ENCODE measurements at regions not wholly inside any gene's neighbourhood (a gene's known extent, or its start where the extent isn't known, plus 50 kb on each side); places are given as distances from the start of the nearest gene placed in this dataset.
"Not testable (repeated sequence)": the region's sequence is repeated elsewhere in the genome, so short reads cannot be mapped to it uniquely, and the experiment has no call there.

- Mint-ChIP-seq H3K4me1 (no peaks in the 10 kb centered on the region), H3K4me3 (no peak overlapping the region), H3K27ac (no peak overlapping the region), H3K36me3 (no peaks in the 10 kb centered on the region), H3K27me3 (peaks cover 11 to 15% of the 10 kb centered on the region in 2 donors), H3K9me3 (peaks cover 0 to 3% (median 0%) of the 10 kb centered on the region in 5 donors)
- Histone ChIP-seq H3K27me3 (ENCODE audit: insufficient read depth, low read length, poor library complexity, severe bottlenecking) (no peaks in the 10 kb centered on the region), H3K4me3 (ENCODE audit: low read length) (no peak overlapping the region), H3K27ac (ENCODE audit: low read depth, low read length) (no peak overlapping the region), H3K9me3 (ENCODE audit: low read length) (no peaks in the 10 kb centered on the region), H3K36me3 (ENCODE audit: insufficient read depth, low read length) (no peaks in the 10 kb centered on the region), H3K4me1 (ENCODE audit: insufficient read depth, low read length) (no peaks in the 10 kb centered on the region)
- POLR2A ChIA-PET = no interaction called here
- no peak for DNase-seq
- CTCF ChIA-PET = interaction anchor here (1.4 kb wide), 1 partner anchor 201 kb away, joined by 6 read pairs; no protein-coding TSS in a partner anchor
Measured at GRCh38 chr3:14266361-14266760, 87.7 kb downstream of the LSM3 start.

- H3K4me1 ChIP-seq (ENCODE audit: insufficient read depth, low read length) = no peaks in the 10 kb centered on the region
- no peaks in the 10 kb centered on the region for H3K27me3 ChIP-seq (ENCODE audit: insufficient read depth, low read length, poor library complexity, severe bottlenecking)
- Mint-ChIP-seq H3K27ac (no peak overlapping the region), H3K4me3 (no peak overlapping the region), H3K36me3 (no peaks in the 10 kb centered on the region), H3K4me1 (no peaks in the 10 kb centered on the region), H3K9me3 (no peaks in the 10 kb centered on the region), H3K27me3 (peaks cover 13 to 15% of the 10 kb centered on the region in 2 donors)
- H3K36me3 ChIP-seq (ENCODE audit: insufficient read depth, low read length) = no peaks in the 10 kb centered on the region
- POLR2A ChIA-PET = no interaction called here
- no peak for DNase-seq
- CTCF ChIA-PET = interaction anchor here (1.2 kb wide), 1 partner anchor 130 kb away, joined by 3 read pairs; no protein-coding TSS in a partner anchor
- H3K4me3 ChIP-seq (ENCODE audit: low read length) = no peak overlapping the region
- no peaks in the 10 kb centered on the region for H3K9me3 ChIP-seq (ENCODE audit: low read length)
- H3K27ac ChIP-seq (ENCODE audit: low read depth, low read length) = no peak overlapping the region
Measured at GRCh38 chr3:14267976-14268375, 89.4 kb downstream of the LSM3 start.

DNA sequence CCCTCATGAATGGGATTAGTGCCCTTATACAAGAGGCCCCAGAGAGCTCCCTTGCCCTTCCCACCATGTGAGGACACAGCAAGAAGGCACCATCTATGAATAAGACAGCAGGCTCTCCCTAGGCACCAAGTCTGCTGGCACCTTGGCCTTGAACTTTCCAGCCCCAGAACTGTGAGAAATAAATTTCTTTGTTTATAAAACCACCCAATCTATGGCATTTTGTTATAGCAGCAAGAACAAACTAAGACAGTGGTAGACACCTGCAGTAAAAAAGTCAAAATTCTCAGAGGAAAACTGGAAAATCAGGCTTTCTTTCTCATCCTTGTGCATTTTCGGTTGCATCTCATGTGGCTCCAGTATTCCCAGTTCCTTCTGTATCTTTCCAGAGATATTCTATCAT lies 90.3 kb downstream of the LSM3 start:
- ChIA-PET POLR2A (no interaction called here), CTCF (interaction anchor here (0.5 kb wide), 1 partner anchor 122 kb away, joined by 3 read pairs; no protein-coding TSS in a partner anchor)
- H3K4me3 ChIP-seq (ENCODE audit: low read length) = no peak overlapping the region
- no peak for DNase-seq
- no peaks in the 10 kb centered on the region for H3K27me3 ChIP-seq (ENCODE audit: insufficient read depth, low read length, poor library complexity, severe bottlenecking)
- H3K36me3 ChIP-seq (ENCODE audit: insufficient read depth, low read length) = no peaks in the 10 kb centered on the region
- Mint-ChIP-seq H3K9me3 (no peaks in the 10 kb centered on the region), H3K4me3 (no peak overlapping the region), H3K4me1 (no peaks in the 10 kb centered on the region), H3K27ac (no peak overlapping the region), H3K36me3 (no peaks in the 10 kb centered on the region), H3K27me3 (peaks cover 10 to 15% of the 10 kb centered on the region in 2 donors)
- H3K9me3 ChIP-seq (ENCODE audit: low read length) = no peaks in the 10 kb centered on the region
- no peak overlapping the region for H3K27ac ChIP-seq (ENCODE audit: low read depth, low read length)
- H3K4me1 ChIP-seq (ENCODE audit: insufficient read depth, low read length) = no peaks in the 10 kb centered on the region

DNA sequence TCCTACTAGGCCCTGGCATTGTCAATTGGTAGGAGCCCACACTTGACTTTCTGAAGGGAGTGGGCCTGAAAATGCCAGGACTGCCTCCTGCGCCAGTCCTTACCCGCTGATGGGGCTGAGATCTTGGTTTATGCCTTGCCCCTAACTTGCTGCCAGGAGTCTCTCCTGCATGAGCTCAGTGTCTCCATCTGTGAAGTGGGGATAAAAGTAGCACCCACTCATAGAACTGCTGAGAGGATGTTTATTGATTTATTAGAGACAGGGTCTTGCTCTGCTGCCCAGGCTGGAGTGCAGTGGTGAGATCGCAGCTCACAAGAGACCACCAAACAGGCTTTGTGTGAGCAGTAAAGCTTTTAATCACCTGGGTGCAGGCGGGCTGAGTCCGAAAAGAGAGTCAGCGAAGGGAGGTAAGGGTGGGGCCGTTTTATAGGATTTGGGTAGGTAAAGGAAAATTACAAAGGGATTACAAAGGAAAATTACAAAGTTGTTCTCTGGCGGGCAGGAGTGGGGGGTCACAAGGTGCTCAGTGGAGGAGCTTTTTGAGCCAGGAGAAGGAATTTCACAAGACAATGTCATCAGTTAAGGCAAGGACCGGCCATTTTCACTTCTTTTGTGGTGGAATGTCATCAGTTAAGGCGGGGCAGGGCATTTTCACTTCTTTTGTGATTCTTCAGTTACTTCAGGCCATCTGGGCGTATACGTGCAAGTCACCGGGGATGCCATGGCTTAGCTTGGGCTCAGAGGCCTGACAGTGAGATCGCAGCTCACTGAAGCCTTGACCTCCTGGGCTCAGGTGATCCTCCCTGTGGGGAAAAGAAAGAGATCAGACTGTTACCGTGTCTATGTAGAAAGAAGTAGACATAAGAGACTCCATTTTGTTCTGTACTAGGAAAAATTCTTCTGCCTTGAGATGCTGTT lies 93.7 kb downstream of the LSM3 start:
- H3K27me3 ChIP-seq (ENCODE audit: insufficient read depth, low read length, poor library complexity, severe bottlenecking); CTCF ChIA-PET; H3K9me3 ChIP-seq (ENCODE audit: low read length); H3K36me3 Mint-ChIP-seq; H3K4me1 Mint-ChIP-seq; POLR2A ChIA-PET; H3K4me3 Mint-ChIP-seq; H3K27ac ChIP-seq (ENCODE audit: low read depth, low read length); H3K9me3 Mint-ChIP-seq; H3K27ac Mint-ChIP-seq; H3K36me3 ChIP-seq (ENCODE audit: insufficient read depth, low read length); DNase-seq; H3K4me1 ChIP-seq (ENCODE audit: insufficient read depth, low read length); H3K4me3 ChIP-seq (ENCODE audit: low read length): not testable (repeated sequence)
- H3K27me3 Mint-ChIP-seq = peaks cover 7 to 14% of the 10 kb centered on the region in 2 donors

DNA sequence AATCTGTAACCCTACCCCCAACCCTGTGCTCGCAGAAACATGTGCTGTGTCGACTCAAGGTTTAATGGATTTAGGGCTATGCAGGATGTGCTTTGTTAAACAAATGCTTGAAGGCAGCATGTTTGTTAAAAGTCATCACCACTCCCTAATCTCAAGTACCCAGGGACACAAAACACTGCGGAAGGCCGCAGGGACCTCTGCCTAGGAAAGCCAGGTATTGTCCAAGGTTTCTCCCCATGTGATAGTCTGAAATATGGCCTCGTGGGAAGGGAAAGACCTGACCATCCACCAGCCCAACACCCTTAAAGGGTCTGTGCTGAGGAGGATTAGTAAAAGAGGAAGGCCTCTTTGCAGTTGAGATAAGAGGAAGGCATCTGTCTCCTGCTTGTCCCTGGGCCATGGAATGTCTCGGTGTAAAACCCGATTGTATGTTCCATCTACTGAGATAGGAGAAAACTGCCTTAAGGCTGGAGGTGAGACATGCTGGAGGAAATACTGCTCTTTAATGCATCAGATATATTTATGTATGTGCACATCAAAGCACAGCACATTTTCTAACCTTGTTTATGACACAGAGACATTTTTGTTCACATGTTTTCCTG lies 94.4 kb downstream of the LSM3 start:
- POLR2A ChIA-PET; H3K27me3 ChIP-seq (ENCODE audit: insufficient read depth, low read length, poor library complexity, severe bottlenecking); H3K36me3 Mint-ChIP-seq; CTCF ChIA-PET; H3K9me3 ChIP-seq (ENCODE audit: low read length); DNase-seq; H3K4me3 Mint-ChIP-seq; H3K4me1 ChIP-seq (ENCODE audit: insufficient read depth, low read length); H3K27ac ChIP-seq (ENCODE audit: low read depth, low read length); H3K4me3 ChIP-seq (ENCODE audit: low read length); H3K4me1 Mint-ChIP-seq; H3K36me3 ChIP-seq (ENCODE audit: insufficient read depth, low read length); H3K9me3 Mint-ChIP-seq: not testable (repeated sequence)
- H3K27me3 Mint-ChIP-seq = peaks cover 4 to 13% of the 10 kb centered on the region in 2 donors
- H3K27ac Mint-ChIP-seq = peak overlapping the region in 1 of 8 donors; percentile 51

- Mint-ChIP-seq H3K9me3 (no peaks in the 10 kb centered on the region), H3K4me1 (no peaks in the 10 kb centered on the region), H3K27ac (no peak overlapping the region), H3K27me3 (peaks cover 4 to 10% of the 10 kb centered on the region in 2 donors), H3K36me3 (no peaks in the 10 kb centered on the region), H3K4me3 (no peak overlapping the region)
- Histone ChIP-seq H3K9me3 (ENCODE audit: low read length) (no peaks in the 10 kb centered on the region), H3K27ac (ENCODE audit: low read depth, low read length) (no peak overlapping the region), H3K4me3 (ENCODE audit: low read length) (no peak overlapping the region), H3K27me3 (ENCODE audit: insufficient read depth, low read length, poor library complexity, severe bottlenecking) (no peaks in the 10 kb centered on the region), H3K4me1 (ENCODE audit: insufficient read depth, low read length) (no peaks in the 10 kb centered on the region), H3K36me3 (ENCODE audit: insufficient read depth, low read length) (no peaks in the 10 kb centered on the region)
- DNase-seq = no peak
- ChIA-PET POLR2A (no interaction called here), CTCF (no interaction called here)
Measured at GRCh38 chr3:14273901-14274611, 95.4 kb downstream of the LSM3 start.

DNA sequence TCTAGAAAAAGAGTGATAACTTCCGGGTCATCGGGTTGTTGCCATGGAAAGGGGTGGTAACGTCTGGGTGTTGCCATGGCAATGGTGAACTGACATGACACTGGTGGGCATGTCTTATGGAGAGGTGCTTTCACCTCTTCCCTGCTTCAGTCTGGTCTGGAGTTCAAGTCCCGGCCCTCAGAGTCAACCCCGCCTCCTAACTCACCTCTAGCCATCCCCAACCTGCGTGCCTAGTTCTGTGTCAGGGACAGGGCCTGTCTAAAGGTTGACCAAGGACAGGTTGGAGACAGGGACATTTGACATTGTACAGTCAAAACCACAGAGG lies 96.0 kb downstream of the LSM3 start:
- Histone ChIP-seq H3K4me1 (ENCODE audit: insufficient read depth, low read length) (no peaks in the 10 kb centered on the region), H3K36me3 (ENCODE audit: insufficient read depth, low read length) (no peaks in the 10 kb centered on the region), H3K9me3 (ENCODE audit: low read length) (no peaks in the 10 kb centered on the region), H3K27ac (ENCODE audit: low read depth, low read length) (no peak overlapping the region), H3K27me3 (ENCODE audit: insufficient read depth, low read length, poor library complexity, severe bottlenecking) (no peaks in the 10 kb centered on the region), H3K4me3 (ENCODE audit: low read length) (no peak overlapping the region)
- no peak for DNase-seq
- no peaks in the 10 kb centered on the region for H3K36me3 Mint-ChIP-seq
- no peaks in the 10 kb centered on the region for H3K9me3 Mint-ChIP-seq
- peaks cover 4 to 10% of the 10 kb centered on the region in 2 donors for H3K27me3 Mint-ChIP-seq
- H3K4me1 Mint-ChIP-seq = no peaks in the 10 kb centered on the region
- H3K4me3 Mint-ChIP-seq = no peak overlapping the region
- POLR2A ChIA-PET = no interaction called here
- CTCF ChIA-PET = no interaction called here
- H3K27ac Mint-ChIP-seq = no peak overlapping the region

All from CD8-positive, alpha-beta memory T cell (primary cell).